HEK293T (cell line): ENCODE measurements at regions not wholly inside any gene's neighbourhood (a gene's known extent, or its start where the extent isn't known, plus 50 kb on each side); places are given as distances from the start of the nearest gene placed in this dataset.

ENCODE experiments used
- CTCF ChIA-PET: fragments of 350-600 bp; formaldehyde crosslinking; extraction: SDS; loops from one replicate; lab custom pipeline; 2021; ENCODE audit warnings: antibody characterized with exemption, inconsistent platforms; lab: Yijun Ruan, JAX
- POLR2A ChIA-PET: fragments of 350-600 bp; formaldehyde crosslinking; extraction: SDS; loops from one replicate; lab custom pipeline; 2020; ENCODE audit warnings: antibody characterized with exemption, inconsistent platforms; lab: Yijun Ruan, JAX
- DNase-seq: peaks from one replicate; pipeline ENCODE4 v3.0.0; 2012; ENCODE audit warnings: mixed read lengths; ENCODE audit errors: extremely low spot score
- ARNT ChIP-seq: fragments of 450-650 bp; IDR thresholded peaks from 2 replicates; pipeline ENCODE4 v1.6.1; 2017; ENCODE audit warnings: mild to moderate bottlenecking
- BHLHE40 ChIP-seq: fragments of 450-650 bp; IDR thresholded peaks from 2 replicates; pipeline ENCODE4 v1.6.1; 2016; ENCODE audit warnings: mild to moderate bottlenecking, moderate library complexity, borderline replicate concordance
- CTBP1 ChIP-seq: fragments of 450-650 bp; IDR thresholded peaks from 2 replicates; pipeline ENCODE4 v1.6.1; 2016; ENCODE audit warnings: borderline replicate concordance
- ELF4 ChIP-seq: fragments of 450-650 bp; IDR thresholded peaks from 2 replicates; pipeline ENCODE4 v1.6.1; 2017; ENCODE audit warnings: antibody characterized with exemption
- FOXA1 ChIP-seq: fragments of 450-650 bp; IDR thresholded peaks from 2 replicates; pipeline ENCODE4 v1.6.1; 2016; ENCODE audit warnings: mild to moderate bottlenecking
- FOXK2 ChIP-seq: fragments of 450-650 bp; IDR thresholded peaks from 2 replicates; pipeline ENCODE4 v1.6.1; 2016; ENCODE audit warnings: mild to moderate bottlenecking
- FOXM1 ChIP-seq: fragments of 450-650 bp; IDR thresholded peaks from 2 replicates; pipeline ENCODE4 v1.6.1; 2017; ENCODE audit warnings: mild to moderate bottlenecking, borderline replicate concordance
- HDGF ChIP-seq: fragments of 450-650 bp; IDR thresholded peaks from 2 replicates; pipeline ENCODE4 v1.6.1; 2017; ENCODE audit warnings: antibody characterized with exemption, borderline replicate concordance
- L3MBTL2 ChIP-seq: fragments of 450-650 bp; conservative IDR thresholded peaks from 2 replicates; pipeline ENCODE4 v1.6.1; 2016; ENCODE audit warnings: mild to moderate bottlenecking
- LEF1 ChIP-seq: fragments of 450-650 bp; IDR thresholded peaks from 2 replicates; pipeline ENCODE4 v1.6.1; 2017; ENCODE audit warnings: mild to moderate bottlenecking, borderline replicate concordance
- NFRKB ChIP-seq: fragments of 450-650 bp; IDR thresholded peaks from 2 replicates; pipeline ENCODE4 v1.6.1; 2016; ENCODE audit warnings: mild to moderate bottlenecking, moderate library complexity
- PKNOX1 ChIP-seq: fragments of 450-650 bp; IDR thresholded peaks from 2 replicates; pipeline ENCODE4 v1.6.1; 2016
- SP1 ChIP-seq: fragments of 450-650 bp; IDR thresholded peaks from 2 replicates; pipeline ENCODE4 v1.6.1; 2017
- SUZ12 ChIP-seq: fragments of 450-650 bp; IDR thresholded peaks from 2 replicates; pipeline ENCODE4 v1.6.1; 2016; ENCODE audit warnings: mild to moderate bottlenecking
- TARDBP ChIP-seq: fragments of 450-650 bp; IDR thresholded peaks from 2 replicates; pipeline ENCODE4 v1.6.1; 2016
- ZNF384 ChIP-seq: fragments of 450-650 bp; IDR thresholded peaks from 2 replicates; pipeline ENCODE4 v1.6.1; 2016

- ChIA-PET CTCF (no interaction called here), POLR2A (no interaction called here)
- DNase-seq: no peak
- TF ChIP-seq ELF4: no peak
- no peak for TF ChIP-seq L3MBTL2
- no peak for TF ChIP-seq FOXM1
- no peak for TF ChIP-seq ARNT
These were observed 197.9 kb upstream of the HDAC4 start for GRCh38 chr2:239598732-239599090.

GRCh38 chr2:239598011-239598731 is 197.4 kb upstream of the HDAC4 start:
- TF ChIP-seq ELF4: no peak
- no peak for TF ChIP-seq NFRKB
- TF ChIP-seq FOXM1: no peak
- TF ChIP-seq LEF1: no peak
- TF ChIP-seq CTBP1: no peak
- no peak for TF ChIP-seq PKNOX1
- TF ChIP-seq TARDBP: no peak
- TF ChIP-seq SUZ12: no peak
- ChIA-PET POLR2A (no interaction called here), CTCF (no interaction called here)
- DNase-seq: no peak

- CTCF ChIA-PET: no interaction called here
- POLR2A ChIA-PET: no interaction called here
- TF ChIP-seq ELF4 (no peak), PKNOX1 (no peak), TARDBP (no peak), SP1 (no peak), SUZ12 (no peak), HDGF (no peak), BHLHE40 (no peak), FOXK2 (no peak), ZNF384 (no peak), ARNT (no peak), LEF1 (no peak), FOXM1 (no peak)
- DNase-seq: no peak
These were observed 196.4 kb upstream of the HDAC4 start for GRCh38 chr2:239597216-239597615.

GRCh38 chr2:239596792-239597191 is 196.0 kb upstream of the HDAC4 start:
- POLR2A ChIA-PET: no interaction called here
- TF ChIP-seq LEF1 (no peak), PKNOX1 (no peak), NFRKB (no peak), FOXK2 (no peak), ELF4 (no peak), HDGF (no peak), ZNF384 (no peak), FOXA1 (no peak), FOXM1 (no peak), ARNT (no peak)
- no peak for DNase-seq
- CTCF ChIA-PET: no interaction called here

- ChIA-PET CTCF (no interaction called here), POLR2A (no interaction called here)
- DNase-seq: no peak
- TF ChIP-seq SUZ12 (no peak), ELF4 (no peak), LEF1 (no peak), L3MBTL2 (no peak), FOXA1 (no peak)
These were observed 195.4 kb upstream of the HDAC4 start for GRCh38 chr2:239596253-239596652.

- TF ChIP-seq FOXM1 (no peak), ZNF384 (no peak), PKNOX1 (no peak), HDGF (no peak), ARNT (no peak), SP1 (no peak), BHLHE40 (no peak), TARDBP (no peak), FOXA1 (no peak), CTBP1 (no peak), ELF4 (no peak), LEF1 (no peak), FOXK2 (no peak), NFRKB (no peak), L3MBTL2 (no peak), SUZ12 (no peak)
- ChIA-PET CTCF (no interaction called here), POLR2A (no interaction called here)
- no peak for DNase-seq
These were observed 194.9 kb upstream of the HDAC4 start for GRCh38 chr2:239595726-239596125.
